Right lobe of liver (tissue), 6 donors: ENCODE measurements at regions not wholly inside any gene's neighbourhood (a gene's known extent, or its start where the extent isn't known, plus 50 kb on each side); places are given as distances from the start of the nearest gene placed in this dataset.

ENCODE experiments used
- ATAC-seq, 4 donors: fragments of 200-7000 bp; cut with Tn5 transposase; one replicate each; pipeline ENCODE4 v1.9.1; 2020; ENCODE audit warnings: mild to moderate bottlenecking in 4 of 4, moderate library complexity in 4 of 4
- DNase-seq, 3 donors: peaks; one replicate each; pipeline ENCODE4 v3.0.0-alpha.2; 2020
- H3K27ac ChIP-seq, 3 donors: fragments of 200-600 bp; one replicate each; pipeline ENCODE4 v1.8.0; 2022
- H3K27me3 ChIP-seq, 2 donors: fragments of 200-600 bp; one replicate each; pipeline ENCODE4 v1.8.0; 2022
- H3K36me3 ChIP-seq, 4 donors: fragments of 200-600 bp; sonication (generic) in 1 of 4; one replicate each; pipeline versions ENCODE4 v1.5.1 to v1.8.0; 2017 to 2022; ENCODE audit warnings: control low read depth in 1 of 4
- H3K4me1 ChIP-seq, 4 donors: fragments of 200-600 bp; sonication (generic) in 1 of 4; one replicate each; pipeline versions ENCODE4 v1.5.1 to v1.8.0; 2017 to 2022; ENCODE audit warnings: control low read depth in 1 of 4
- H3K4me3 ChIP-seq, 3 donors: fragments of 200-600 bp; one replicate each; pipeline ENCODE4 v1.8.0; 2022
- H3K9me3 ChIP-seq, 4 donors: fragments of 200-600 bp; sonication (generic) in 1 of 4; one replicate each; pipeline versions ENCODE4 v1.5.1 to v1.8.0; 2017 to 2022; ENCODE audit warnings: control low read depth in 1 of 4
- CTCF ChIP-seq, 4 donors: fragments of 200-600 bp in 3 of 4; fragments of 450-650 bp in 1 of 4; IDR thresholded peaks; one replicate each; pipeline versions ENCODE4 v1.5.1 to v1.8.0; 2016 to 2022; ENCODE audit warnings: antibody characterized with exemption in 4 of 4, mild to moderate bottlenecking in 2 of 4
- POLR2A ChIP-seq: fragments of 450-650 bp; IDR thresholded peaks from one replicate; pipeline ENCODE4 v1.6.1; 2017; ENCODE audit warnings: antibody characterized with exemption, mild to moderate bottlenecking
- WGBS: methylation state at CpG from one replicate; pipeline ENCODE4 v1.1.6; 2018; ENCODE audit warnings: low coverage, low lambda C conversion rate; ENCODE audit not compliant: insufficient coverage; ENCODE audit errors: missing lambda C conversion rate; 5-methylcytosine and 5-hydroxymethylcytosine counted together
- intact Hi-C, 2 donors: fragments of 100-400 bp; cut with DNase I; formaldehyde crosslinking; loops; one replicate each; pipeline versions ENCODE4 v1.11.2 to v1.14.1; 2022
- donor health status: DM: no; HTN: yes; CAD: no.
- donor health status: DM: no; HTN: no; CAD: no.
- donor health status: DM: no; HTN: no; CAD: no.
- donor health status: DM: no; HTN: yes; CAD: no.
- donor health status: DM: no; HTN: yes; CAD: no.

GRCh38 chr5:3217114-3217513 is 378.5 kb upstream of the IRX1 start:
- no peaks in the 10 kb centered on the region for H3K9me3 ChIP-seq
- H3K4me1 ChIP-seq: no peaks in the 10 kb centered on the region
- ATAC-seq (no peak), DNase-seq (no peak)
- H3K36me3 ChIP-seq: no peaks in the 10 kb centered on the region
- intact Hi-C loops: no loop called here
- H3K27ac ChIP-seq: no peak overlapping the region
- WGBS: 52% methylated on average over 3 of the region's 10 CpGs
- no peaks in the 10 kb centered on the region for H3K27me3 ChIP-seq
- TF ChIP-seq CTCF (IDR thresholded peaks at IDR 0.05) (no peak), POLR2A (no peak)
- H3K4me3 ChIP-seq: no peak overlapping the region

- no peak overlapping the region for H3K27ac ChIP-seq
- no peak for DNase-seq
- H3K9me3 ChIP-seq: no peaks in the 10 kb centered on the region
- TF ChIP-seq POLR2A (no peak), CTCF (IDR thresholded peaks at IDR 0.05) (no peak)
- no peak for ATAC-seq
- no peak overlapping the region for H3K4me3 ChIP-seq
- 54% methylated on average over 7 of the region's 7 CpGs for WGBS
- intact Hi-C loops: no loop called here
- no peaks in the 10 kb centered on the region for H3K27me3 ChIP-seq
- no peaks in the 10 kb centered on the region for H3K4me1 ChIP-seq
- H3K36me3 ChIP-seq: no peaks in the 10 kb centered on the region
Measured at GRCh38 chr5:3216386-3216785, 379.2 kb upstream of the IRX1 start.

GRCh38 chr5:3214838-3215374 is 380.7 kb upstream of the IRX1 start:
- no peak for ATAC-seq
- H3K27me3 ChIP-seq: no peaks in the 10 kb centered on the region
- 26% methylated on average over 3 of the region's 12 CpGs for WGBS
- no peak overlapping the region for H3K4me3 ChIP-seq
- intact Hi-C loops: no loop called here
- H3K27ac ChIP-seq: no peak overlapping the region
- no peak for DNase-seq
- no peaks in the 10 kb centered on the region for H3K36me3 ChIP-seq
- TF ChIP-seq POLR2A: no peak
- TF ChIP-seq CTCF (IDR thresholded peaks at IDR 0.05): no peak
- H3K9me3 ChIP-seq: no peaks in the 10 kb centered on the region
- no peaks in the 10 kb centered on the region for H3K4me1 ChIP-seq

GRCh38 chr5:3214396-3214795 is 381.2 kb upstream of the IRX1 start:
- Histone ChIP-seq H3K36me3 (no peaks in the 10 kb centered on the region), H3K9me3 (no peaks in the 10 kb centered on the region), H3K27ac (no peak overlapping the region), H3K4me1 (no peaks in the 10 kb centered on the region), H3K27me3 (no peaks in the 10 kb centered on the region), H3K4me3 (no peak overlapping the region)
- ATAC-seq (no peak), DNase-seq (no peak)
- WGBS: 68% methylated on average over 3 of the region's 8 CpGs
- intact Hi-C loops: no loop called here
- no peak for TF ChIP-seq POLR2A
- TF ChIP-seq CTCF (IDR thresholded peaks at IDR 0.05): no peak

- H3K27me3 ChIP-seq: no peaks in the 10 kb centered on the region
- ATAC-seq (no peak), DNase-seq (no peak)
- H3K4me3 ChIP-seq: no peak overlapping the region
- H3K4me1 ChIP-seq: no peaks in the 10 kb centered on the region
- no peaks in the 10 kb centered on the region for H3K9me3 ChIP-seq
- intact Hi-C loops: no loop called here
- 82% methylated on average over 13 of the region's 15 CpGs for WGBS
- no peaks in the 10 kb centered on the region for H3K36me3 ChIP-seq
- no peak overlapping the region for H3K27ac ChIP-seq
- TF ChIP-seq POLR2A (no peak), CTCF (IDR thresholded peaks at IDR 0.05) (no peak)
Measured at GRCh38 chr5:3212869-3213268, 382.8 kb upstream of the IRX1 start.
